Upper lobe of left lung (tissue), 6 donors: ENCODE measurements at regions not wholly inside any gene's neighbourhood (a gene's known extent, or its start where the extent isn't known, plus 50 kb on each side); places are given as distances from the start of the nearest gene placed in this dataset.

Experiments used
- ATAC-seq, 2 donors: fragments of 200-7000 bp; cut with Tn5 transposase; one replicate each; pipeline ENCODE4 v1.9.1; 2022; ENCODE audit warnings: mild to moderate bottlenecking in 2 of 2, moderate library complexity in 2 of 2; ENCODE audit not compliant: low FRiP score in 2 of 2
- DNase-seq, 2 donors: peaks; one replicate each; pipeline ENCODE4 v3.0.0-alpha.2; 2019 to 2020
- H3K27ac ChIP-seq, 4 donors: fragments of 200-600 bp; sonication (generic); one replicate each; pipeline ENCODE4 v1.5.1; 2016 to 2019
- H3K27me3 ChIP-seq, 4 donors: fragments of 200-600 bp; sonication (generic); one replicate each; pipeline ENCODE4 v1.5.1; 2017 to 2019
- H3K36me3 ChIP-seq, 4 donors: fragments of 200-600 bp; sonication (generic); one replicate each; pipeline ENCODE4 v1.5.1; 2016 to 2019
- H3K4me1 ChIP-seq, 4 donors: fragments of 200-600 bp; sonication (generic); one replicate each; pipeline ENCODE4 v1.5.1; 2018 to 2019
- H3K4me3 ChIP-seq, 4 donors: fragments of 200-600 bp; sonication (generic); one replicate each; pipeline ENCODE4 v1.5.1; 2017 to 2019; ENCODE audit warnings: mild to moderate bottlenecking in 2 of 4, moderate library complexity in 1 of 4
- H3K9me3 ChIP-seq, 4 donors: fragments of 200-600 bp; sonication (generic); one replicate each; pipeline ENCODE4 v1.5.1; 2018 to 2019
- EP300 ChIP-seq, 4 donors: sonication (generic); formaldehyde crosslinking; IDR thresholded peaks; one replicate each; pipeline ENCODE4 v1.5.1; 2017; ENCODE audit warnings: antibody characterized with exemption in 4 of 4, control low read depth in 2 of 4
- POLR2A ChIP-seq, 4 donors: fragments of 450-650 bp; IDR thresholded peaks; one replicate each; pipeline ENCODE4 v1.5.1; 2016 to 2017; ENCODE audit warnings: antibody characterized with exemption in 4 of 4, mild to moderate bottlenecking in 2 of 4
- POLR2AphosphoS5 ChIP-seq, 2 donors: sonication (generic); formaldehyde crosslinking; IDR thresholded peaks; one replicate each; pipeline ENCODE4 v1.5.1; 2017; ENCODE audit warnings: antibody characterized with exemption in 2 of 2
- WGBS, 2 donors: methylation state at CpG; one replicate each; pipeline ENCODE4 v1.1.5; 2017 to 2018; 5-methylcytosine and 5-hydroxymethylcytosine counted together
- TF ChIP-seq, protein P1 (sequence below), 6 experiments: fragments of 450-650 bp in 4 of 6; fragments of 200-600 bp in 2 of 6; sonication (generic) in 2 of 6; IDR thresholded peaks; one replicate each; pipeline ENCODE4 v1.5.1; 2016 to 2019; ENCODE audit warnings: antibody characterized with exemption in 6 of 6
- donor health status: DM: no; HTN: no; CAD: no; lungs with moderate emphysema.
- donor health status: DM: no; HTN: yes; CAD: no; lungs with severe emphysema.

DNA sequence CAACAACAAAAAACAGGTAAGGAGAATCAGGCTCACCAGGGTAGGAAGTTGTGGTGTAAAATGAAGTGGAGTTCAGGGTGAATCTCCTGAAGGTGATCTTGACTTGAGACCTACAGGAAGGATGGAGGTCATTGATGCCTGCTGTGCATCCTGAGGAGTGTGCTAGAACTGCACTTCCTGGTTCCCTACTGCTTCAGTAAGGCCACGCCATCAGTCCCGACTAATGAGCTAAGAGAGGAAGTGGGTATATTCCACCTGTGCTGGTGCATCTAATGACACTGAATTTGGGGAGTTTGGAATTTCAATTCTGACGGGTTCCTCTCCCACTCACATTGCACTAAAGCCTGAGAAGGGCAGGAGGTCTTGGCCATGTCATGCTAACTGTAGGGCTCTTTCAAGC lies 349.3 kb upstream of the SLC14A2 start:
- no peaks in the 10 kb centered on the region for H3K4me1 ChIP-seq
- H3K4me3 ChIP-seq = no peak overlapping the region
- no peaks in the 10 kb centered on the region for H3K36me3 ChIP-seq
- TF ChIP-seq, protein P1, sequence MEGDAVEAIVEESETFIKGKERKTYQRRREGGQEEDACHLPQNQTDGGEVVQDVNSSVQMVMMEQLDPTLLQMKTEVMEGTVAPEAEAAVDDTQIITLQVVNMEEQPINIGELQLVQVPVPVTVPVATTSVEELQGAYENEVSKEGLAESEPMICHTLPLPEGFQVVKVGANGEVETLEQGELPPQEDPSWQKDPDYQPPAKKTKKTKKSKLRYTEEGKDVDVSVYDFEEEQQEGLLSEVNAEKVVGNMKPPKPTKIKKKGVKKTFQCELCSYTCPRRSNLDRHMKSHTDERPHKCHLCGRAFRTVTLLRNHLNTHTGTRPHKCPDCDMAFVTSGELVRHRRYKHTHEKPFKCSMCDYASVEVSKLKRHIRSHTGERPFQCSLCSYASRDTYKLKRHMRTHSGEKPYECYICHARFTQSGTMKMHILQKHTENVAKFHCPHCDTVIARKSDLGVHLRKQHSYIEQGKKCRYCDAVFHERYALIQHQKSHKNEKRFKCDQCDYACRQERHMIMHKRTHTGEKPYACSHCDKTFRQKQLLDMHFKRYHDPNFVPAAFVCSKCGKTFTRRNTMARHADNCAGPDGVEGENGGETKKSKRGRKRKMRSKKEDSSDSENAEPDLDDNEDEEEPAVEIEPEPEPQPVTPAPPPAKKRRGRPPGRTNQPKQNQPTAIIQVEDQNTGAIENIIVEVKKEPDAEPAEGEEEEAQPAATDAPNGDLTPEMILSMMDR (IDR thresholded peaks at IDR 0.05) = no peak
- no peak for TF ChIP-seq POLR2A (IDR thresholded peaks at IDR 0.05)
- no peak for TF ChIP-seq EP300 (IDR thresholded peaks at IDR 0.05)
- TF ChIP-seq POLR2AphosphoS5 (IDR thresholded peaks at IDR 0.05) = no peak
- no peak for ATAC-seq
- no peak overlapping the region for H3K27ac ChIP-seq
- no peaks in the 10 kb centered on the region for H3K9me3 ChIP-seq
- no peak for DNase-seq
- 61 to 76% methylated on average over 3 of the region's 3 CpGs for WGBS, 2 donors
- no peaks in the 10 kb centered on the region for H3K27me3 ChIP-seq

DNA sequence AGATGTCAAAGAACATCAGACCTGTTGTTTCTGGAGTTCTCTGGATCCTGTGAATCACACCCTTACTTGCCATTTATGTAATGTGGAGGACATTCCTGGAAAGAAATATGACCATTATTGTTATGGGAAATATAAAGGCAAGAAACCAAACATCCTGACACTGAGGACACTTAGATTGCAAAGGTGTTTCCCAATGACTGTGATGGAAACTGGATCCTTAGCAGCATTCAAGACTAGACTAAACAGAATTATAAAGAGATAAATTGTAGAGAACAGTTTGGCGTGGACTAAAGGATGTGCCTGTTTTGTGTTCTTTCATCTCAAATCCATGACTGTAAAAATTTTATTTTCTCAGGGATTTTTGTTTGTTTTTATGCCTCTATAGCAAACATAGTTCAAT lies 347.7 kb upstream of the SLC14A2 start:
- 86 to 95% methylated on average over 1 of the region's 1 CpG for WGBS, 2 donors
- no peaks in the 10 kb centered on the region for H3K4me1 ChIP-seq
- DNase-seq = no peak
- no peaks in the 10 kb centered on the region for H3K36me3 ChIP-seq
- no peaks in the 10 kb centered on the region for H3K9me3 ChIP-seq
- no peak overlapping the region for H3K4me3 ChIP-seq
- ATAC-seq = no peak
- H3K27me3 ChIP-seq = no peaks in the 10 kb centered on the region
- TF ChIP-seq EP300 (IDR thresholded peaks at IDR 0.05) = no peak
- H3K27ac ChIP-seq = no peak overlapping the region

DNA sequence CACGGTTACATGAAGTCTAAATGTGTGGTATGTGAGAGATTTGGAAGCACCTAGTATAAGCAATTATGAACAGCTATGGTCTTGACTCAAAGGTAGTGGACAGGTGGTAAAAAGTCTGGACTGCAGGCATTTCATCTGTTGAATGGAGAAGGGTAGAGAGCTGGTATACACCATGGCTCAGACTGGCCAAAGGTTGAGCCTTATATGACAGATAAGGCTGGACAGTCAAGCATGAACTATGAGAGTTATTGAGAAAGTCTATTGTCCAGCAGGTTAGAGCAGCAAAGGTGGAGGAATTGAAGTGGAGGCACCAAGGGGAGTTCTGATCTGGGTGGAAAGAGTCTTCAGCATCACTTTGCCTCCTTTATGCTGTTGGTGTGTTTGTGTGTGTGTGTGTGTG lies 346.7 kb upstream of the SLC14A2 start:
- Histone ChIP-seq H3K27ac (no peak overlapping the region), H3K4me3 (no peak overlapping the region), H3K9me3 (no peaks in the 10 kb centered on the region), H3K36me3 (no peaks in the 10 kb centered on the region), H3K27me3 (no peaks in the 10 kb centered on the region), H3K4me1 (no peaks in the 10 kb centered on the region)
- no peak for DNase-seq
- 69 to 86% methylated on average over 1 of the region's 1 CpG for WGBS, 2 donors
- peak in 1 of 2 donors; percentile 15 for ATAC-seq
- TF ChIP-seq, protein P1 (IDR thresholded peaks at IDR 0.05) = no peak
- TF ChIP-seq POLR2A (IDR thresholded peaks at IDR 0.05) = no peak
- no peak for TF ChIP-seq POLR2AphosphoS5 (IDR thresholded peaks at IDR 0.05)
- TF ChIP-seq EP300 (IDR thresholded peaks at IDR 0.05) = no peak

DNA sequence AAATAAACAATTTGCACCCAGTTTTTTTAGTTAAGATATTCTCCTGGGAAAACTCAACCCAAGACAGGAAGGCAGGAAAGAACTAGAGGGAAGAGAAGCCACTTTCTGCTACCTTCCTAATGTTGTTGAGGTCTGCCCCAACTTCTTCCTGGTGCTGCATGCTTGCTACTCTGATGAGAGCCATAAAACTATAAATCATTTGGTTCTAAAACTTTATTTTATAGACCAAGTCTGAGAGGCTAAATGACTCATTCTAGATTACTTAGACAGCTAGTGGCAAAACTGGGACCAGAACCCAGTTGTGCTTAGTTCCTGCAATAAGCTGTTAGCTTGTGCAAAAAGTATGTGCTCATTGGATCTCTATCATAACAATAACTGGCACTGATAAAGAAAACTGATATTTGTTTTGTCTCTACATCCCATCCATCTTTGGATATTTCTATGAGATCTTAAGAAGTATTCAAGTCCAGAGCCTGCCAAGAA lies 344.9 kb upstream of the SLC14A2 start:
- Histone ChIP-seq H3K27ac (no peak overlapping the region), H3K4me3 (no peak overlapping the region), H3K36me3 (no peaks in the 10 kb centered on the region), H3K4me1 (no peaks in the 10 kb centered on the region), H3K9me3 (peaks cover 0 to 3% (median 0%) of the 10 kb centered on the region in 4 donors), H3K27me3 (no peaks in the 10 kb centered on the region)
- TF ChIP-seq, protein P1 (IDR thresholded peaks at IDR 0.05) = no peak
- TF ChIP-seq POLR2AphosphoS5 (IDR thresholded peaks at IDR 0.05) (no peak), POLR2A (IDR thresholded peaks at IDR 0.05) (no peak), EP300 (IDR thresholded peaks at IDR 0.05) (no peak)
- no peak for DNase-seq
- ATAC-seq = no peak

DNA sequence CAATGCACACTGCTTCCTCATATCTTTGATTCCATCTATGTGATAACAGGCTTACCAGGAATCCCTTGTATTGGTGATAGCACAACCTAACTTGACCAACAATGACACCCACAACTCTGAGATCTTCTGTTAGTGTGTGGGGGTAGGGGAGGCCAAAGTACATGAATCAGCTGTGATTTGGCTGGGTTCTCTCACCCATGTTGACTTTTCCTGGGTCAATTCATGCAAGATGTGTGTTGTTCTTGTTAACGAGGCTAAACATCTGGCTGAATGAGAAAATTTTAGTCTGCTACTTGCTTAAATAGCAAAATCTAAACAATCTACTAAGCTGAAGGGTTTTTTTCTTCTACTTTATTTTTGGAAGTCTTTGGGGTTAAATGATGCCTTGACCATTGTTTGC lies 341.2 kb upstream of the SLC14A2 start:
- Histone ChIP-seq H3K27me3 (no peaks in the 10 kb centered on the region), H3K4me1 (no peaks in the 10 kb centered on the region), H3K27ac (no peak overlapping the region), H3K4me3 (no peak overlapping the region), H3K36me3 (no peaks in the 10 kb centered on the region), H3K9me3 (peaks cover 0 to 4% (median 0%) of the 10 kb centered on the region in 4 donors)
- WGBS, 2 donors = 71 to 86% methylated on average over 1 of the region's 1 CpG
- no peak for DNase-seq
- TF ChIP-seq EP300 (IDR thresholded peaks at IDR 0.05) (no peak), POLR2A (IDR thresholded peaks at IDR 0.05) (no peak), POLR2AphosphoS5 (IDR thresholded peaks at IDR 0.05) (no peak)
- TF ChIP-seq, protein P1 (IDR thresholded peaks at IDR 0.05) = no peak
- ATAC-seq = no peak
